GM19043 (cell line): ENCODE measurements at regions not wholly inside any gene's neighbourhood (a gene's known extent, or its start where the extent isn't known, plus 50 kb on each side); places are given as distances from the start of the nearest gene placed in this dataset.
"Not testable (repeated sequence)": the region's sequence is repeated elsewhere in the genome, so short reads cannot be mapped to it uniquely, and the experiment has no call there.

Experiments used
- ATAC-seq: cut with Tn5 transposase; IDR thresholded peaks from one replicate; pipeline ENCODE4 v1.9.1; 2021; ENCODE audit warnings: low read depth; ENCODE audit not compliant: unreplicated experiment

GRCh38 chr2:89947208-89947815 lies 1255.8 kb downstream of the RPIA start:
- ATAC-seq, result not testable (repeated sequence)

- not testable (repeated sequence) for ATAC-seq
Observed at GRCh38 chr2:89948102-89948501, 1256.6 kb downstream of the RPIA start.

GRCh38 chr2:89950807-89951206 lies 1259.3 kb downstream of the RPIA start:
- not testable (repeated sequence) for ATAC-seq

- ATAC-seq, result not testable (repeated sequence)
Observed at GRCh38 chr2:89957236-89957635, 1265.8 kb downstream of the RPIA start.

GRCh38 chr2:89959729-89960378 lies 1268.4 kb downstream of the RPIA start:
- not testable (repeated sequence) for ATAC-seq

GRCh38 chr2:89960570-89960969 lies 1269.1 kb downstream of the RPIA start:
- not testable (repeated sequence) for ATAC-seq

GRCh38 chr2:89968567-89968966 lies 1277.1 kb downstream of the RPIA start:
- ATAC-seq, result not testable (repeated sequence)

GRCh38 chr2:89969190-89969589 lies 1277.7 kb downstream of the RPIA start:
- ATAC-seq, result not testable (repeated sequence)

GRCh38 chr2:89973849-89974248 lies 1282.4 kb downstream of the RPIA start:
- ATAC-seq, result not testable (repeated sequence)

- ATAC-seq, result not testable (repeated sequence)
Observed at GRCh38 chr2:89979826-89980537, 1288.5 kb downstream of the RPIA start.

- ATAC-seq, result not testable (repeated sequence)
Observed at GRCh38 chr2:89982246-89982645, 1290.8 kb downstream of the RPIA start.

- ATAC-seq, result not testable (repeated sequence)
Observed at GRCh38 chr2:89985650-89986049, 1294.2 kb downstream of the RPIA start.

GRCh38 chr2:89986532-89986931 lies 1295.1 kb downstream of the RPIA start:
- ATAC-seq, result not testable (repeated sequence)

- ATAC-seq, result not testable (repeated sequence)
Observed at GRCh38 chr2:89996779-89997178, 1305.3 kb downstream of the RPIA start.

GRCh38 chr2:90004553-90004952 lies 1313.1 kb downstream of the RPIA start:
- not testable (repeated sequence) for ATAC-seq

- ATAC-seq, result not testable (repeated sequence)
Observed at GRCh38 chr2:90010442-90011100, 1319.1 kb downstream of the RPIA start.

- ATAC-seq, result not testable (repeated sequence)
Observed at GRCh38 chr2:90011101-90011443, 1319.6 kb downstream of the RPIA start.

- not testable (repeated sequence) for ATAC-seq
Observed at GRCh38 chr2:90019908-90020307, 1328.4 kb downstream of the RPIA start.

GRCh38 chr2:90021234-90021633 lies 1329.8 kb downstream of the RPIA start:
- ATAC-seq, result peak; percentile 49

GRCh38 chr2:90027231-90027643 lies 1335.8 kb downstream of the RPIA start:
- ATAC-seq, result peak; percentile 63
